ENCODE measurements at regions not wholly inside any gene's neighbourhood (a gene's known extent, or its start where the extent isn't known, plus 50 kb on each side); places are given as distances from the start of the nearest gene placed in this dataset.

- peaks cover 4% of the 10 kb centered on the region for H3K4me1 Mint-ChIP-seq
- H3K27me3 Mint-ChIP-seq (ENCODE audit: low read depth), result no peaks in the 10 kb centered on the region
- TF ChIP-seq CTCF (conservative IDR thresholded peaks at IDR 0.05), result no peak
- no peak overlapping the region for H3K27ac Mint-ChIP-seq (ENCODE audit: unreplicated experiment)
- H3K9me3 Mint-ChIP-seq, result peaks cover under 1% of the 10 kb centered on the region
- no peak for DNase-seq (ENCODE audit: low read depth, low spot score)
- H3K4me3 Mint-ChIP-seq, result no peak overlapping the region
- H3K36me3 Mint-ChIP-seq (ENCODE audit: low read depth), result no peaks in the 10 kb centered on the region
These were observed 482.8 kb downstream of the SLITRK5 start for GRCh38 chr13:88154001-88154400.

GRCh38 chr13:88162076-88162702, 491.0 kb downstream of the SLITRK5 start:
- no peak for TF ChIP-seq CTCF (conservative IDR thresholded peaks at IDR 0.05)
- no peak for DNase-seq (ENCODE audit: low read depth, low spot score)
- no peaks in the 10 kb centered on the region for H3K36me3 Mint-ChIP-seq (ENCODE audit: low read depth)
- H3K27me3 Mint-ChIP-seq (ENCODE audit: low read depth), result no peaks in the 10 kb centered on the region
- no peaks in the 10 kb centered on the region for H3K9me3 Mint-ChIP-seq
- H3K4me1 Mint-ChIP-seq, result peaks cover 4% of the 10 kb centered on the region
- no peak overlapping the region for H3K4me3 Mint-ChIP-seq
- H3K27ac Mint-ChIP-seq (ENCODE audit: unreplicated experiment), result no peak overlapping the region

GRCh38 chr13:88176231-88176630, 505.1 kb downstream of the SLITRK5 start:
- Mint-ChIP-seq H3K27ac (ENCODE audit: unreplicated experiment) (no peak overlapping the region), H3K9me3 (no peaks in the 10 kb centered on the region), H3K27me3 (ENCODE audit: low read depth) (no peaks in the 10 kb centered on the region), H3K4me1 (no peaks in the 10 kb centered on the region), H3K4me3 (no peak overlapping the region), H3K36me3 (ENCODE audit: low read depth) (no peaks in the 10 kb centered on the region)
- no peak for DNase-seq (ENCODE audit: low read depth, low spot score)
- no peak for TF ChIP-seq CTCF (conservative IDR thresholded peaks at IDR 0.05)

- DNase-seq (ENCODE audit: low read depth, low spot score), result no peak
- Mint-ChIP-seq H3K9me3 (peaks cover 3% of the 10 kb centered on the region), H3K27ac (ENCODE audit: unreplicated experiment) (no peak overlapping the region), H3K27me3 (ENCODE audit: low read depth) (no peaks in the 10 kb centered on the region), H3K4me1 (no peaks in the 10 kb centered on the region), H3K36me3 (ENCODE audit: low read depth) (no peaks in the 10 kb centered on the region), H3K4me3 (no peak overlapping the region)
- no peak for TF ChIP-seq CTCF (conservative IDR thresholded peaks at IDR 0.05)
These were observed 512.3 kb downstream of the SLITRK5 start for GRCh38 chr13:88183440-88183839.

GRCh38 chr13:88188986-88189385, 517.8 kb downstream of the SLITRK5 start:
- no peak for TF ChIP-seq CTCF (conservative IDR thresholded peaks at IDR 0.05)
- Mint-ChIP-seq H3K27ac (ENCODE audit: unreplicated experiment) (no peak overlapping the region), H3K27me3 (ENCODE audit: low read depth) (no peaks in the 10 kb centered on the region), H3K9me3 (peaks cover 3% of the 10 kb centered on the region), H3K36me3 (ENCODE audit: low read depth) (no peaks in the 10 kb centered on the region), H3K4me1 (no peaks in the 10 kb centered on the region), H3K4me3 (no peak overlapping the region)
- DNase-seq (ENCODE audit: low read depth, low spot score), result no peak
